ENCODE measurements at regions not wholly inside any gene's neighbourhood (a gene's known extent, or its start where the extent isn't known, plus 50 kb on each side); places are given as distances from the start of the nearest gene placed in this dataset.
A peak's percentile ranks its signal among the peaks of the same experiment; 100 is the strongest.

GRCh38 chr6:22412994-22413393, 116.2 kb upstream of the PRL start:
- no peak overlapping the region for H2BK12ac ChIP-seq (ENCODE audit: insufficient read length, low read depth, low read length)
- H2BK15ac ChIP-seq (ENCODE audit: low read depth, low read length), result no peak overlapping the region
- no peaks in the 10 kb centered on the region for H3K79me1 ChIP-seq (ENCODE audit: insufficient read depth, low read depth, low read length, poor library complexity, severe bottlenecking)
- H2BK5ac ChIP-seq (ENCODE audit: insufficient read length, low read length), result no peak overlapping the region
- H2AK5ac ChIP-seq (ENCODE audit: insufficient read length, low read length), result no peak overlapping the region
- H3K4me1 ChIP-seq (ENCODE audit: insufficient read depth, low read length), result peaks cover 2% of the 10 kb centered on the region; the same call in 1 of the 2 replicates
- H3K27ac Mint-ChIP-seq, result peak overlapping the region in 2 of 3 experiments; percentile 41 to 65; a peak in 3 of 7 replicates
- no peak overlapping the region for H3K9ac ChIP-seq (ENCODE audit: extremely low read depth, insufficient read length, low read length)
- H3K27ac ChIP-seq (ENCODE audit: insufficient read length, low read depth, low read length), result no peak overlapping the region
- peak overlapping the region; percentile 56 for H2AFZ ChIP-seq (ENCODE audit: low read length)
- no peak overlapping the region for H4K91ac ChIP-seq (ENCODE audit: insufficient read length, low read depth, low read length)
- no peak overlapping the region for H3K23ac ChIP-seq (ENCODE audit: insufficient read length, low read depth, low read length)
- H4K20me1 ChIP-seq (ENCODE audit: control insufficient read depth, insufficient read depth, insufficient read length), result no peaks in the 10 kb centered on the region
- peaks cover 9 to 14% of the 10 kb centered on the region in 2 experiments for H3K4me1 Mint-ChIP-seq
- H3K79me2 ChIP-seq (ENCODE audit: insufficient read depth, low read length), result no peaks in the 10 kb centered on the region
- no peaks in the 10 kb centered on the region for H3K23me2 ChIP-seq (ENCODE audit: insufficient read length, low read depth, low read length, poor library complexity, severe bottlenecking)
- no peak overlapping the region for H3K4me3 Mint-ChIP-seq
- WGBS (ENCODE audit: extremely low coverage, insufficient read length, low lambda C conversion rate), result no CpG with 5 or more reads among the region's 2 CpGs
- no peak overlapping the region for H4K8ac ChIP-seq (replicated peaks; ENCODE audit: insufficient read length, low read depth, low read length)
- H2BK120ac ChIP-seq (ENCODE audit: low read depth, low read length, poor library complexity, severe bottlenecking), result no peak overlapping the region
- H2BK20ac ChIP-seq (ENCODE audit: low read depth, low read length, poor library complexity, severe bottlenecking), result no peak overlapping the region
- H3K36me3 Mint-ChIP-seq (ENCODE audit: insufficient read depth in 1 of 3, low read depth in 3 of 3), result no peaks in the 10 kb centered on the region
- H3K27me3 ChIP-seq (ENCODE audit: insufficient read depth, low read length), result no peaks in the 10 kb centered on the region
- no peak overlapping the region for H4K5ac ChIP-seq (ENCODE audit: insufficient read length, low read depth, low read length)
- H3K4ac ChIP-seq (ENCODE audit: low read depth, low read length), result no peak overlapping the region
- H3K56ac ChIP-seq (ENCODE audit: insufficient read length, low read depth, low read length), result no peak overlapping the region
- H3K4me2 ChIP-seq (ENCODE audit: insufficient read depth, insufficient read length, low read length), result no peak overlapping the region
- no peak overlapping the region for H3T11ph ChIP-seq (ENCODE audit: low read length)
- no peaks in the 10 kb centered on the region for H3K9me3 ChIP-seq (ENCODE audit: control insufficient read depth, low read depth, low read length)
- no peak overlapping the region for H3K14ac ChIP-seq (ENCODE audit: insufficient read depth, low read length)
- no peak for DNase-seq
- TF ChIP-seq CTCF (conservative IDR thresholded peaks at IDR 0.05), result no peak
- H3K9me3 Mint-ChIP-seq, result no peaks in the 10 kb centered on the region
- H3K27me3 Mint-ChIP-seq (ENCODE audit: low read depth), result no peaks in the 10 kb centered on the region
- no peak overlapping the region for H3K18ac ChIP-seq (ENCODE audit: insufficient read length, low read depth, low read length)
